Panc1 (cell line): ENCODE measurements at regions not wholly inside any gene's neighbourhood (a gene's known extent, or its start where the extent isn't known, plus 50 kb on each side); places are given as distances from the start of the nearest gene placed in this dataset.

Experiments used
- ATAC-seq: fragments of 200-7000 bp; cut with Tn5 transposase; 2 replicates; pipeline ENCODE4 v1.9.1; 2020; ENCODE audit warnings: mild to moderate bottlenecking, moderate library complexity
- BruUV-seq: library from RNA; stranded (reverse); fragments of 400-500 nt; replicated peaks from 2 replicates; lab custom pipeline; 2021; lab: Mats Ljungman, UMichigan
- CTCF ChIA-PET: fragments of 300-600 bp; sonication (Branson Sonifier 250); formaldehyde crosslinking; loops from one replicate; lab custom pipeline; 2022; ENCODE audit warnings: antibody characterized with exemption; lab: Charles Lee
- POLR2A ChIA-PET: fragments of 300-600 bp; sonication (Branson Sonifier 250); formaldehyde crosslinking; loops from one replicate; lab custom pipeline; 2022; ENCODE audit warnings: antibody characterized with exemption; lab: Charles Lee
- DNase-seq: peaks from one replicate; pipeline ENCODE4 v3.0.0-alpha.2; 2010; ENCODE audit warnings: low read depth, low spot score
- H3K27ac ChIP-seq: 2 replicates; pipeline ENCODE4 v1.5.1; 2011; ENCODE audit warnings: mild to moderate bottlenecking, low read length, inconsistent platforms
- H3K27me3 ChIP-seq: fragments of 200-500 bp; sonication (Bioruptor generic); 2 replicates; pipeline ENCODE4 v1.6.0; 2014; ENCODE audit warnings: low read length, inconsistent platforms; ENCODE audit not compliant: control insufficient read depth, insufficient read depth
- H3K36me3 ChIP-seq: fragments of 200-500 bp; sonication (Bioruptor generic); 2 replicates; pipeline ENCODE4 v1.5.1; 2014; ENCODE audit warnings: inconsistent platforms, mild to moderate bottlenecking, low read length, moderate library complexity; ENCODE audit not compliant: control insufficient read depth, insufficient read depth
- H3K4me1 ChIP-seq: 2 replicates; pipeline ENCODE4 v1.5.1; 2011; ENCODE audit warnings: inconsistent platforms, mild to moderate bottlenecking, low read length, moderate library complexity; ENCODE audit not compliant: control insufficient read depth, insufficient read depth
- H3K4me3 ChIP-seq, 2 experiments: 2 replicates each; pipeline ENCODE4 v1.5.1; 2011 to 2012; ENCODE audit warnings: low read depth in 2 of 2, low read length in 2 of 2, mild to moderate bottlenecking in 2 of 2, inconsistent platforms in 1 of 2, moderate library complexity in 1 of 2
- H3K9me3 ChIP-seq: fragments of 200-500 bp; sonication (Bioruptor generic); 2 replicates; pipeline ENCODE4 v1.5.1; 2014; ENCODE audit warnings: low read depth, mild to moderate bottlenecking, inconsistent platforms, low read length, moderate library complexity; ENCODE audit not compliant: control insufficient read depth, insufficient read depth
- CTCF ChIP-seq: fragments of 450-650 bp; IDR thresholded peaks from 2 replicates; pipeline ENCODE4 v1.5.1; 2017; ENCODE audit warnings: mild to moderate bottlenecking
- POLR2AphosphoS5 ChIP-seq: IDR thresholded peaks from 2 replicates; pipeline ENCODE4 v1.6.1; 2012; ENCODE audit warnings: mild to moderate bottlenecking, low read depth, low read length, moderate library complexity
- REST ChIP-seq, 2 experiments: IDR thresholded peaks; 2 replicates each; pipeline ENCODE4 v1.6.1; 2011 to 2012; ENCODE audit warnings: low read depth in 2 of 2, control low read depth in 1 of 2, low read length in 1 of 2, mild to moderate bottlenecking in 1 of 2, moderate library complexity in 1 of 2; ENCODE audit not compliant: insufficient read depth in 1 of 2
- SIN3A ChIP-seq: IDR thresholded peaks from 2 replicates; pipeline ENCODE4 v1.6.1; 2012; ENCODE audit warnings: low read depth, mild to moderate bottlenecking, low read length, moderate library complexity, borderline replicate concordance; ENCODE audit not compliant: insufficient read depth
- TCF7L2 ChIP-seq: IDR thresholded peaks from 2 replicates; pipeline ENCODE4 v1.6.1; 2011; ENCODE audit warnings: mild to moderate bottlenecking, low read depth, low read length, inconsistent platforms
- in situ Hi-C: cut with HindIII; loops from 2 replicates; pipeline ENCODE4 v1.10.0; 2016; ENCODE audit warnings: low sequenced_read_pairs, low pct_unique_long_range_greater_than_20kb
- intact Hi-C: fragments of 100-400 bp; cut with micrococcal nuclease; formaldehyde crosslinking; loops from one replicate; pipeline ENCODE4 v1.10.0; 2022; ENCODE audit not compliant: unreplicated experiment

GRCh38 chr11:127440616-127441015 lies 440.0 kb upstream of the KIRREL3 start:
- intact Hi-C loops (no loop called here), in situ Hi-C loops (no loop called here)
- ChIA-PET CTCF (no interaction called here), POLR2A (no interaction called here)
- Histone ChIP-seq H3K4me1 (no peaks in the 10 kb centered on the region), H3K36me3 (no peaks in the 10 kb centered on the region), H3K4me3 (no peak overlapping the region), H3K27ac (no peak overlapping the region), H3K27me3 (no peaks in the 10 kb centered on the region), H3K9me3 (no peaks in the 10 kb centered on the region)
- ATAC-seq, result no peak
- BruUV-seq, result no TSS peak
- no peak for DNase-seq
- TF ChIP-seq CTCF, result no peak
- no peak for TF ChIP-seq SIN3A
- TF ChIP-seq POLR2AphosphoS5, result no peak
- no peak for TF ChIP-seq REST (IDR thresholded peaks at IDR 0.05; ENCODE audit: insufficient read depth in 1 of 2, low read depth in 2 of 2, low read length in 1 of 2)
- no peak for TF ChIP-seq TCF7L2

- intact Hi-C loops (no loop called here), in situ Hi-C loops (no loop called here)
- no peaks in the 10 kb centered on the region for H3K27me3 ChIP-seq
- H3K4me1 ChIP-seq, result no peaks in the 10 kb centered on the region
- no peak overlapping the region for H3K27ac ChIP-seq
- H3K36me3 ChIP-seq, result no peaks in the 10 kb centered on the region
- DNase-seq (no peak), ATAC-seq (no peak)
- BruUV-seq, result no TSS peak
- TF ChIP-seq CTCF (no peak), TCF7L2 (no peak), POLR2AphosphoS5 (no peak), SIN3A (no peak), REST (IDR thresholded peaks at IDR 0.05; ENCODE audit: insufficient read depth in 1 of 2, low read depth in 2 of 2, low read length in 1 of 2) (no peak)
- ChIA-PET POLR2A (no interaction called here), CTCF (no interaction called here)
- no peaks in the 10 kb centered on the region for H3K9me3 ChIP-seq
- no peak overlapping the region for H3K4me3 ChIP-seq
Measured at GRCh38 chr11:127425281-127425680, 424.7 kb upstream of the KIRREL3 start.
